HepG2 (cell line): ENCODE measurements at regions not wholly inside any gene's neighbourhood (a gene's known extent, or its start where the extent isn't known, plus 50 kb on each side); places are given as distances from the start of the nearest gene placed in this dataset.

Source experiments
- ATAC-seq: fragments of 200-7000 bp; cut with Tn5 transposase; 3 replicates; pipeline ENCODE4 v1.9.1; 2020; ENCODE audit warnings: mild to moderate bottlenecking, moderate library complexity
- BruUV-seq: library from RNA; stranded (reverse); fragments of 400-500 nt; replicated peaks from 2 replicates; lab custom pipeline; 2021; lab: Mats Ljungman, UMichigan
- CTCF ChIA-PET: fragments of 300-600 bp; formaldehyde crosslinking; extraction: SDS; loops from one replicate; lab custom pipeline; 2021; ENCODE audit warnings: low total read pairs, inconsistent platforms, low intra/inter-chr PET ratio; lab: Yijun Ruan, JAX
- POLR2A ChIA-PET: fragments of 350-600 bp; sonication (Branson Sonifier 250); formaldehyde crosslinking; loops from one replicate; lab custom pipeline; 2020; ENCODE audit warnings: antibody characterized with exemption, inconsistent platforms; lab: Yijun Ruan, JAX
- DNase-seq: peaks from one replicate; pipeline ENCODE4 v3.0.0-alpha.2; 2015; ENCODE audit warnings: low spot score
- FAIRE-seq: peaks from 3 replicates; lab custom pipeline; 2011; peaks lifted over from hg19 to GRCh38; lab: Jason Lieb, UNC
- H2AFZ ChIP-seq: one replicate; pipeline ENCODE4 v1.6.1; 2011; ENCODE audit warnings: low read length, inconsistent platforms
- H3K27ac ChIP-seq: fragments of 300-600 bp; 3 replicates; pipeline ENCODE4 v1.8.0; 2011; ENCODE audit warnings: mixed run types, mild to moderate bottlenecking, mixed read lengths, low read length, inconsistent platforms; ENCODE audit not compliant: insufficient read depth; ENCODE audit errors: extremely low read length
- H3K27me3 ChIP-seq, 2 experiments: fragments of 200-600 bp in 1 of 2; 2 replicates in 1 of 2; 3 replicates in 1 of 2; pipeline versions ENCODE4 v1.6.0 to v1.8.0; 2011; ENCODE audit warnings: low read length in 2 of 2, mild to moderate bottlenecking in 2 of 2, moderate library complexity in 2 of 2, inconsistent platforms in 1 of 2; ENCODE audit not compliant: insufficient read depth in 2 of 2, control insufficient read depth in 1 of 2
- H3K36me3 ChIP-seq, 2 experiments: fragments of 200-600 bp in 1 of 2; replicated peaks in 1 of 2; 2 replicates in 1 of 2; 3 replicates in 1 of 2; pipeline versions ENCODE4 v1.5.1 to v1.8.0; 2011; ENCODE audit warnings: low read length in 2 of 2, inconsistent platforms in 1 of 2; ENCODE audit not compliant: insufficient read depth in 2 of 2, control insufficient read depth in 1 of 2
- H3K4me1 ChIP-seq: 2 replicates; pipeline ENCODE4 v1.5.1; 2012; ENCODE audit warnings: low read length, inconsistent platforms; ENCODE audit not compliant: insufficient read depth
- H3K4me2 ChIP-seq: 2 replicates; pipeline ENCODE4 v1.6.0; 2011; ENCODE audit warnings: low read depth, low read length, inconsistent platforms
- H3K4me3 ChIP-seq, 3 experiments: fragments of 200-600 bp in 1 of 3; sonication (generic), shearing (Covaris generic) in 1 of 3; replicated peaks in 1 of 3; 2 replicates each; pipeline ENCODE4 v1.5.1; 2011 to 2016; ENCODE audit warnings: low read length in 3 of 3, inconsistent platforms in 2 of 3, low read depth in 2 of 3, mild to moderate bottlenecking in 2 of 3, control low read depth in 1 of 3, mixed read lengths in 1 of 3; ENCODE audit not compliant: insufficient read depth in 1 of 3
- H3K79me2 ChIP-seq: one replicate; pipeline ENCODE4 v1.6.1; 2011; ENCODE audit warnings: low read length, inconsistent platforms; ENCODE audit not compliant: insufficient read depth
- H3K9ac ChIP-seq: 2 replicates; pipeline ENCODE4 v1.6.0; 2011; ENCODE audit warnings: mild to moderate bottlenecking, low read depth, low read length, inconsistent platforms; ENCODE audit not compliant: insufficient read depth
- H3K9me3 ChIP-seq: 2 replicates; pipeline ENCODE4 v1.5.1; 2012; ENCODE audit warnings: mild to moderate bottlenecking, low read length
- H4K20me1 ChIP-seq: 2 replicates; pipeline ENCODE4 v1.6.0; 2011; ENCODE audit warnings: inconsistent platforms, mild to moderate bottlenecking, low read length, moderate library complexity; ENCODE audit not compliant: insufficient read depth
- ATF7 ChIP-seq, 2 experiments: fragments of 450-650 bp in 1 of 2; sonication (generic) in 1 of 2; formaldehyde crosslinking in 1 of 2; IDR thresholded peaks; 2 replicates each; pipeline versions ENCODE4 v1.4.0 to v1.6.1; 2016 to 2020; ENCODE audit warnings: antibody characterized with exemption in 1 of 2, mild to moderate bottlenecking in 1 of 2, missing genetic modification reagents in 1 of 2
- ERF ChIP-seq: IDR thresholded peaks from 2 replicates; pipeline ENCODE4 v1.6.1; 2018; ENCODE audit warnings: missing biosample characterization, missing genetic modification reagents
- FOSL2 ChIP-seq: sonication (generic); formaldehyde crosslinking; IDR thresholded peaks from 2 replicates; pipeline ENCODE4 v1.4.0; 2020; ENCODE audit warnings: missing genetic modification reagents
- KLF11 ChIP-seq: IDR thresholded peaks from 2 replicates; pipeline ENCODE4 v1.6.1; 2016; ENCODE audit warnings: missing compliant biosample characterization
- MEF2D ChIP-seq: sonication (generic); formaldehyde crosslinking; IDR thresholded peaks from 2 replicates; pipeline ENCODE4 v1.5.1; 2020; ENCODE audit warnings: mild to moderate bottlenecking, missing genetic modification reagents
- PAWR ChIP-seq: sonication (generic); formaldehyde crosslinking; IDR thresholded peaks from 2 replicates; pipeline ENCODE4 v1.4.0; 2020; ENCODE audit warnings: missing genetic modification reagents, mild to moderate bottlenecking, borderline replicate concordance
- PHF5A ChIP-seq: IDR thresholded peaks from one replicate; pipeline ENCODE4 v1.6.1; 2018; ENCODE audit warnings: low read depth, missing genetic modification reagents; ENCODE audit not compliant: unreplicated experiment
- SP4 ChIP-seq: sonication (generic); formaldehyde crosslinking; IDR thresholded peaks from 2 replicates; pipeline ENCODE4 v1.8.1; 2023; ENCODE audit warnings: mild to moderate bottlenecking, missing genetic modification reagents
- ZBTB20 ChIP-seq: sonication (generic); formaldehyde crosslinking; IDR thresholded peaks from 2 replicates; pipeline ENCODE4 v1.8.1; 2023; ENCODE audit warnings: missing genetic modification reagents, low read depth, mild to moderate bottlenecking, borderline replicate concordance
- ZNF33B ChIP-seq: sonication (generic); formaldehyde crosslinking; IDR thresholded peaks from 2 replicates; pipeline ENCODE4 v1.5.1; 2020; ENCODE audit warnings: mild to moderate bottlenecking, missing genetic modification reagents
- ZNF746 ChIP-seq: sonication (generic); formaldehyde crosslinking; IDR thresholded peaks from 2 replicates; pipeline ENCODE4 v1.8.0; 2022; ENCODE audit warnings: mild to moderate bottlenecking, missing genetic modification reagents
- WGBS: methylation state at CpG from one replicate; pipeline ENCODE4 v1.1.6; 2017; ENCODE audit warnings: low lambda C conversion rate; 5-methylcytosine and 5-hydroxymethylcytosine counted together
- in situ Hi-C: cut with HindIII; loops from 2 replicates; pipeline ENCODE4 v1.10.0; 2017; ENCODE audit warnings: low pct_unique_long_range_greater_than_20kb; ENCODE audit not compliant: extremely low pct_ligation_motif_present
- intact Hi-C: fragments of 100-400 bp; cut with micrococcal nuclease; formaldehyde crosslinking; loops from one replicate; pipeline ENCODE4 v1.10.0; 2022; ENCODE audit not compliant: unreplicated experiment
- TF ChIP-seq, protein P1 (sequence below): sonication (generic); formaldehyde crosslinking; IDR thresholded peaks from 2 replicates; pipeline ENCODE4 v1.4.0; 2020; ENCODE audit warnings: missing genetic modification reagents, borderline replicate concordance
- TF ChIP-seq, protein P2 (sequence below): IDR thresholded peaks from 2 replicates; pipeline ENCODE4 v1.6.1; 2018; ENCODE audit warnings: missing genetic modification reagents

GRCh38 chr16:50497592-50497991 is 50.6 kb upstream of the NKD1 start:
- H3K9ac ChIP-seq: no peak overlapping the region
- no peak overlapping the region for H2AFZ ChIP-seq
- no peaks in the 10 kb centered on the region for H3K27me3 ChIP-seq
- no peak overlapping the region for H3K4me3 ChIP-seq
- no peak overlapping the region for H3K27ac ChIP-seq
- CTCF ChIA-PET: no interaction called here
- POLR2A ChIA-PET: interaction anchor here (0.7 to 1.2 kb wide), 3 partner anchors 8 to 58 kb away, joined by 3 to 6 read pairs (median 4); no protein-coding TSS in a partner anchor
- FAIRE-seq (no peak), ATAC-seq (peak; percentile 28)
- H3K79me2 ChIP-seq: no peaks in the 10 kb centered on the region
- intact Hi-C loops (no loop called here), in situ Hi-C loops (no loop called here)
- peaks cover 69% of the 10 kb centered on the region for H3K4me1 ChIP-seq
- WGBS: 81% methylated on average over 3 of the region's 3 CpGs
- no TSS peak for BruUV-seq
- no peaks in the 10 kb centered on the region for H4K20me1 ChIP-seq
- H3K4me2 ChIP-seq: no peak overlapping the region
- no peak for TF ChIP-seq ZNF746 (CRISPR knock-in tag)
- TF ChIP-seq ZNF33B (CRISPR knock-in tag): no peak
- no peak for TF ChIP-seq ERF (CRISPR knock-in tag)
- TF ChIP-seq ZBTB20 (CRISPR knock-in tag): no peak
- TF ChIP-seq, protein P1, sequence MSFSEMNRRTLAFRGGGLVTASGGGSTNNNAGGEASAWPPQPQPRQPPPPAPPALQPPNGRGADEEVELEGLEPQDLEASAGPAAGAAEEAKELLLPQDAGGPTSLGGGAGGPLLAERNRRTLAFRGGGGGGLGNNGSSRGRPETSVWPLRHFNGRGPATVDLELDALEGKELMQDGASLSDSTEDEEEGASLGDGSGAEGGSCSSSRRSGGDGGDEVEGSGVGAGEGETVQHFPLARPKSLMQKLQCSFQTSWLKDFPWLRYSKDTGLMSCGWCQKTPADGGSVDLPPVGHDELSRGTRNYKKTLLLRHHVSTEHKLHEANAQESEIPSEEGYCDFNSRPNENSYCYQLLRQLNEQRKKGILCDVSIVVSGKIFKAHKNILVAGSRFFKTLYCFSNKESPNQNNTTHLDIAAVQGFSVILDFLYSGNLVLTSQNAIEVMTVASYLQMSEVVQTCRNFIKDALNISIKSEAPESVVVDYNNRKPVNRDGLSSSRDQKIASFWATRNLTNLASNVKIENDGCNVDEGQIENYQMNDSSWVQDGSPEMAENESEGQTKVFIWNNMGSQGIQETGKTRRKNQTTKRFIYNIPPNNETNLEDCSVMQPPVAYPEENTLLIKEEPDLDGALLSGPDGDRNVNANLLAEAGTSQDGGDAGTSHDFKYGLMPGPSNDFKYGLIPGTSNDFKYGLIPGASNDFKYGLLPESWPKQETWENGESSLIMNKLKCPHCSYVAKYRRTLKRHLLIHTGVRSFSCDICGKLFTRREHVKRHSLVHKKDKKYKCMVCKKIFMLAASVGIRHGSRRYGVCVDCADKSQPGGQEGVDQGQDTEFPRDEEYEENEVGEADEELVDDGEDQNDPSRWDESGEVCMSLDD (CRISPR knock-in tag): no peak
- no peak for TF ChIP-seq MEF2D (CRISPR knock-in tag)
- TF ChIP-seq ATF7 (IDR thresholded peaks at IDR 0.05): peak; percentile 61
- TF ChIP-seq ATF7 (CRISPR knock-in tag; IDR thresholded peaks at IDR 0.05): no peak
- no peak for TF ChIP-seq SP4
- no peak for TF ChIP-seq PAWR (CRISPR knock-in tag)
- TF ChIP-seq, protein P2, sequence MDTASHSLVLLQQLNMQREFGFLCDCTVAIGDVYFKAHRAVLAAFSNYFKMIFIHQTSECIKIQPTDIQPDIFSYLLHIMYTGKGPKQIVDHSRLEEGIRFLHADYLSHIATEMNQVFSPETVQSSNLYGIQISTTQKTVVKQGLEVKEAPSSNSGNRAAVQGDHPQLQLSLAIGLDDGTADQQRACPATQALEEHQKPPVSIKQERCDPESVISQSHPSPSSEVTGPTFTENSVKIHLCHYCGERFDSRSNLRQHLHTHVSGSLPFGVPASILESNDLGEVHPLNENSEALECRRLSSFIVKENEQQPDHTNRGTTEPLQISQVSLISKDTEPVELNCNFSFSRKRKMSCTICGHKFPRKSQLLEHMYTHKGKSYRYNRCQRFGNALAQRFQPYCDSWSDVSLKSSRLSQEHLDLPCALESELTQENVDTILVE (CRISPR knock-in tag): no peak
- no peak for TF ChIP-seq KLF11 (CRISPR knock-in tag)
- peak; percentile 28; the same call in 1 of the 2 replicates for TF ChIP-seq FOSL2 (CRISPR knock-in tag)
- no peak for TF ChIP-seq PHF5A (CRISPR knock-in tag)
- TF ChIP-seq, all 625 proteins: peak for 2
- H3K9me3 ChIP-seq: 0 out of 2 replicates have a peak, but pooled peaks cover 6% of the 10 kb centered on the region
- H3K36me3 ChIP-seq: no peaks in the 10 kb centered on the region
- peak; percentile 57 for DNase-seq
